HG03175 (cell line): ENCODE measurements at regions not wholly inside any gene's neighbourhood (a gene's known extent, or its start where the extent isn't known, plus 50 kb on each side); places are given as distances from the start of the nearest gene placed in this dataset.
A peak's percentile ranks its signal among the peaks of the same experiment; 100 is the strongest.

Experiments
- ATAC-seq: cut with Tn5 transposase; IDR thresholded peaks from one replicate; pipeline ENCODE4 v1.9.1; 2021; ENCODE audit warnings: mild to moderate bottlenecking, moderate library complexity; ENCODE audit not compliant: unreplicated experiment

DNA sequence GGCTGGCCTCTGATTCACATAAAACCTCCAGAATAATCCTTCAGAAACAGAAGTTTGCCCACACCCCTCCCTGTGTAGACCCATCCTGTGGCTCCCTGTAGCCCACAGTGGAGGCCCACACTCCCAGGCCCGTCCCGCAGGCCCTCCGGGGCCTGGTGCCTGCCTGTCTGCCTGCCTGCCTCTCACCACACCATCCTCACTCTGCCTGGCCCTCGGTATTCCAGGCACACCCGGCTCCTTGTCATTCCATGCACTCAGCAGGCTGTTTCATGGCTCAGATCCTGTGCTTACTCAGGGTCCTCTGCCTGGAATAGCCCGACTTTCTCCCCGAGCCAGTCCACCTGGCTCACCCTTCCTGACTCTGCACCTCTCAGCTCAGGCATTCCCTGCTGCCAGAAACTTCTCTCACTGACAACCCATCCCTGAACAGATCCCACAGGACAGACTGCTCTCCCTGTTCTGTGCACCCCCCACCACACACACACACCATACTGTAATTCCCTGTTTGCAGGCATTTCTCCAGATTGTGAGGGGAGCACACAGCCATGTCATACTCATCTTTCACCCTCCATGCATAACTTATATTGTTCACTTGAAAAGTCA, 498.0 kb upstream of the ZMIZ1 start:
- ATAC-seq = no peak

GRCh38 chr10:78571286-78571685, 497.5 kb upstream of the ZMIZ1 start:
- ATAC-seq = no peak

DNA sequence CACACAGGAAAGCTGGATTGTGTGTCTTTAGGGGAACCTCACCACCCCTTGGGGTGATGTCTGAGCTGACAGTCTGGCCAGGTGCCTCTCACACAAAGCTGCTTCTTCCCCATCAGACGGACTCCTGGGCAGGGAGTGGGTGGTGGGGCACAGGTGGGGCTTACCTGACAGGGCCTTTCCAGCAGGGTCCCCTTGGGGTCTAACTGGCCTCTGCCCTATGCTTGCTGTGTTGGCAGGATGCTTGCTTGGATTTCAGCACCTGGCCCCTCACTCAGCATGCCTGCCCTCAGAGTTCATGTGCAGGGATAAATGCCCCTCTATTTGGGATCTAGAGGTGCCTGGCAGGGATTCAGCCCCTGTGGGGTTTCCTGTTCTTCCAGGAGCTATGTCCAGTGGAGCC, 496.9 kb upstream of the ZMIZ1 start:
- ATAC-seq = no peak

GRCh38 chr10:78572565-78572964, 496.2 kb upstream of the ZMIZ1 start:
- no peak for ATAC-seq

DNA sequence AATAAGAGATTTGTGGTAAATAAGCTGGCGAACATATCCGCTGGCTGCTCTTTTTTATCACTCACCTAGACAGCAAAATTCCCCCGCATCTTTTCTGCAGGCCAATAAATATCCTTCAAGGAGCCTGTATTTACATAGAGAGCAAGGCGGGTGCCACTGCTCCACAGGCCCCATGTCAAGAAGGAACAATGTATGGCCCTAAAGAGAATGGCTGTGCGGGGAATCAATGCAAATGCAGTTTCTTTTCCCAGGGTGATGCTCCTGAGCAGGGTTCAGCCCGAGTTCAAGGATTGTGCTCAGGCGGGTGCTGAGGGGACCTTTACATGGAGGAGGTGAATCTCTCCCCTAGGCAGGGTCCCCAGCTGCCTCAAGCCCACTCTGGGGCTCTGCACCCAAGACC, 494.2 kb upstream of the ZMIZ1 start:
- ATAC-seq = no peak

- ATAC-seq = no peak
Observed at GRCh38 chr10:78575400-78575799, 493.4 kb upstream of the ZMIZ1 start.

GRCh38 chr10:78576276-78576675, 492.5 kb upstream of the ZMIZ1 start:
- ATAC-seq = no peak

- no peak for ATAC-seq
Observed at GRCh38 chr10:78577712-78578111, 491.1 kb upstream of the ZMIZ1 start.

GRCh38 chr10:78578929-78579328, 489.8 kb upstream of the ZMIZ1 start:
- peak; percentile 85 for ATAC-seq

GRCh38 chr10:78579576-78579975, 489.2 kb upstream of the ZMIZ1 start:
- no peak for ATAC-seq

DNA sequence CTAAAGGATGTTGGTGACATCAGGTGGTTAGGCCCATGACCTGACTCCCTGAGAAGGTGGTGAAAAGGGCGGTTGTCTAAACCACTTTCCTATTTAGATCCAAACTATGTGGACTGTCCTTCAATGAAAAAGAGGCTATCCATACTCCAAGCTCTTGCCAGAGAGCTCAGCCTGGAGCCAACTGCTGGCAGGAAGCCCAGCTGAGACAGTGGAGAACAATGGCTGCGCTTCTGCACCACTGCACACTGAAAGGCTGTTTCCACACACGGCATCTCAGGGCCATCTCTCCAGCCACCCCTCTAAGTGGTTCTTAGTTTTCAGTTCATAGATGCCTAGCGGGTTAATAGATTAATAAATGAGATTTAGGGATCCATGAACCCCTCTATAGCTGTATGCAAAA, 488.8 kb upstream of the ZMIZ1 start:
- ATAC-seq = no peak

- ATAC-seq = no peak
Observed at GRCh38 chr10:78581133-78581694, 487.6 kb upstream of the ZMIZ1 start.

DNA sequence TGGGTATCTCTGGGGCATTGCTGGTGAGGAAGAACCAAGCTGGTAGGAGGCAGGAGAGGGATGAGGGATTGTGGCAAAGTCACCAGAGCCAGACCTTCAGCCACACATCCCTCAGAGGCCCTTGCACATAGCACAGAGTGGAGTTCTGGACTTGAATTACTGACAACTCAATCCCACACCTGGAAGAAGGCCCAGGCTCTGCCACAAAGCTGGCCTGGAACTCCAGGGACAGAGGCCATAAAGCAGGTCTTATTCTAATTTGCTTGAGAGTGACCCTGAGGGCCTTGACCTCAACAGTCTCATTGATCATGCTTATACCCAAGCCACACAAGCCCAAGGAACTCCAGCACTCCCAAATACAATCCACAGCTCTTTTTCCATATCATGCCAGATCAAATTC, 486.2 kb upstream of the ZMIZ1 start:
- ATAC-seq = no peak

GRCh38 chr10:78584266-78584665, 484.5 kb upstream of the ZMIZ1 start:
- no peak for ATAC-seq

GRCh38 chr10:78584681-78585080, 484.1 kb upstream of the ZMIZ1 start:
- no peak for ATAC-seq

GRCh38 chr10:78585952-78586351, 482.8 kb upstream of the ZMIZ1 start:
- ATAC-seq = no peak

- ATAC-seq = no peak
Observed at GRCh38 chr10:78588194-78588811, 480.5 kb upstream of the ZMIZ1 start.

- ATAC-seq = no peak
Observed at GRCh38 chr10:78589687-78590086, 479.1 kb upstream of the ZMIZ1 start.

- ATAC-seq = no peak
Observed at GRCh38 chr10:78591066-78591465, 477.7 kb upstream of the ZMIZ1 start.

- ATAC-seq = no peak
Observed at GRCh38 chr10:78594559-78595268, 474.1 kb upstream of the ZMIZ1 start.

- ATAC-seq = no peak
Observed at GRCh38 chr10:78595269-78595619, 473.5 kb upstream of the ZMIZ1 start.

- ATAC-seq = no peak
Observed at GRCh38 chr10:78596556-78596955, 472.2 kb upstream of the ZMIZ1 start.
